K562 (cell line): ENCODE measurements at regions not wholly inside any gene's neighbourhood (a gene's known extent, or its start where the extent isn't known, plus 50 kb on each side); places are given as distances from the start of the nearest gene placed in this dataset.
A peak's percentile ranks its signal among the peaks of the same experiment; 100 is the strongest.

Experiments
- ATAC-seq: fragments of 200-7000 bp; cut with Tn5 transposase; 3 replicates; pipeline ENCODE4 v1.9.1; 2020; ENCODE audit warnings: moderate library complexity
- BruUV-seq: library from RNA; stranded (reverse); fragments of 400-500 nt; replicated peaks from 2 replicates; lab custom pipeline; 2021; lab: Mats Ljungman, UMichigan
- CTCF ChIA-PET: fragments of 300-600 bp; formaldehyde crosslinking; extraction: SDS; loops from one replicate; lab custom pipeline; 2021; ENCODE audit warnings: low intra/inter-chr PET ratio; lab: Yijun Ruan, JAX
- POLR2A ChIA-PET: fragments of 300-600, 350-650 bp; sonication (Branson Sonifier 250); formaldehyde crosslinking; extraction: SDS; loops from one replicate; lab custom pipeline; 2021; ENCODE audit warnings: antibody characterized with exemption, inconsistent platforms; lab: Yijun Ruan, JAX
- DNase-seq, 4 experiments: peaks; one replicate each; pipeline versions ENCODE4 v3.0.0 to v3.0.0-alpha.2; 2011 to 2018; ENCODE audit warnings: low spot score in 3 of 4, mixed read lengths in 3 of 4; ENCODE audit errors: extremely low read depth in 1 of 4
- FAIRE-seq: peaks from 2 replicates; lab custom pipeline; 2011; peaks lifted over from hg19 to GRCh38; lab: Jason Lieb, UNC
- H2AFZ ChIP-seq: 2 replicates; pipeline ENCODE4 v1.6.0; 2011; ENCODE audit warnings: low read depth, low read length, control low read depth, inconsistent platforms
- H3K27ac ChIP-seq: fragments of 200-600 bp; 3 replicates; pipeline ENCODE4 v1.8.0; 2011; ENCODE audit warnings: low read depth, mild to moderate bottlenecking, control low read depth, inconsistent platforms, low read length, moderate library complexity, mixed read lengths; ENCODE audit errors: extremely low read depth
- H3K27me3 ChIP-seq, 2 experiments: fragments of 300-600 bp in 1 of 2; 2 replicates in 1 of 2; 3 replicates in 1 of 2; pipeline versions ENCODE4 v1.6.0 to v1.8.0; 2011; ENCODE audit warnings: inconsistent platforms in 2 of 2, low read length in 2 of 2, mild to moderate bottlenecking in 1 of 2, mixed read lengths in 1 of 2, moderate library complexity in 1 of 2; ENCODE audit not compliant: control insufficient read depth in 2 of 2, insufficient read depth in 2 of 2
- H3K36me3 ChIP-seq: fragments of 300-600 bp; 3 replicates; pipeline ENCODE4 v1.8.0; 2011; ENCODE audit warnings: mild to moderate bottlenecking, low read length, inconsistent platforms; ENCODE audit not compliant: control insufficient read depth, insufficient read depth
- H3K4me1 ChIP-seq, 2 experiments: fragments of 200-600 bp in 1 of 2; replicated peaks in 1 of 2; 2 replicates in 1 of 2; 3 replicates in 1 of 2; pipeline versions ENCODE4 v1.5.1 to v1.8.0; 2011; ENCODE audit warnings: inconsistent platforms in 2 of 2, low read length in 2 of 2, mild to moderate bottlenecking in 1 of 2, mixed read lengths in 1 of 2, moderate library complexity in 1 of 2; ENCODE audit not compliant: control insufficient read depth in 2 of 2, insufficient read depth in 2 of 2
- H3K4me2 ChIP-seq: 2 replicates; pipeline ENCODE4 v1.6.1; 2011; ENCODE audit warnings: low read length, control low read depth, inconsistent platforms, mixed read lengths; ENCODE audit not compliant: insufficient read depth
- H3K4me3 ChIP-seq: fragments of 200-600 bp; sonication (generic), shearing (Covaris generic); 2 replicates; pipeline ENCODE4 v1.5.1; 2016; ENCODE audit warnings: control low read depth, inconsistent platforms
- H3K79me2 ChIP-seq: fragments of 200-600 bp; 3 replicates; pipeline ENCODE4 v1.8.0; 2011; ENCODE audit warnings: low read length, inconsistent platforms; ENCODE audit not compliant: control insufficient read depth, insufficient read depth
- H3K9ac ChIP-seq, 2 experiments: 2 replicates each; pipeline versions ENCODE4 v1.6.0 to v1.6.1; 2011; ENCODE audit warnings: low read depth in 2 of 2, low read length in 2 of 2, control low read depth in 1 of 2, inconsistent platforms in 1 of 2, mild to moderate bottlenecking in 1 of 2, mixed read lengths in 1 of 2; ENCODE audit not compliant: insufficient read depth in 1 of 2
- H3K9me1 ChIP-seq: one replicate; pipeline ENCODE4 v1.6.0; 2011; ENCODE audit warnings: inconsistent platforms, mild to moderate bottlenecking, low read length, moderate library complexity; ENCODE audit not compliant: control insufficient read depth, insufficient read depth
- H3K9me3 ChIP-seq: replicated peaks from 2 replicates; pipeline ENCODE4 v1.5.1; 2011; ENCODE audit warnings: low read depth, low read length, inconsistent platforms; ENCODE audit not compliant: control insufficient read depth, insufficient read depth
- H4K20me1 ChIP-seq: replicated peaks from 2 replicates; pipeline ENCODE4 v1.6.1; 2011; ENCODE audit warnings: low read length, inconsistent platforms, mixed read lengths; ENCODE audit not compliant: control insufficient read depth, insufficient read depth
- C11orf30 ChIP-seq: fragments of 450-650 bp; IDR thresholded peaks from 2 replicates; pipeline ENCODE4 v1.6.1; 2016; ENCODE audit warnings: low read depth, mild to moderate bottlenecking
- CBFB ChIP-seq: sonication (generic); formaldehyde crosslinking; IDR thresholded peaks from 2 replicates; pipeline ENCODE4 v1.4.0; 2020; ENCODE audit warnings: mild to moderate bottlenecking, missing genetic modification reagents
- HLTF ChIP-seq: fragments of 450-650 bp; IDR thresholded peaks from 2 replicates; pipeline ENCODE4 v1.6.1; 2016
- MXD1 ChIP-seq: fragments of 250-450 bp; sonication (Bioruptor Pico); IDR thresholded peaks from 2 replicates; pipeline ENCODE4 v1.8.0; 2021; ENCODE audit warnings: borderline replicate concordance, mild to moderate bottlenecking, moderate library complexity; ENCODE audit not compliant: poor library complexity, severe bottlenecking
- PKNOX1 ChIP-seq: fragments of 450-650 bp; IDR thresholded peaks from 2 replicates; pipeline ENCODE4 v1.6.1; 2016
- THAP12 ChIP-seq: fragments of 250-450 bp; sonication (Bioruptor Pico); IDR thresholded peaks from 2 replicates; pipeline ENCODE4 v1.9.0; 2021; ENCODE audit warnings: mild to moderate bottlenecking, inconsistent platforms
- THRA ChIP-seq: fragments of 450-650 bp; IDR thresholded peaks from 2 replicates; pipeline ENCODE4 v1.6.1; 2017; ENCODE audit warnings: mild to moderate bottlenecking, moderate library complexity
- TOE1 ChIP-seq, 2 experiments: fragments of 450-650 bp in 1 of 2; sonication (generic) in 1 of 2; formaldehyde crosslinking in 1 of 2; IDR thresholded peaks; 2 replicates each; pipeline versions ENCODE4 v1.7.1 to v1.8.0; 2016 to 2022; ENCODE audit warnings: borderline replicate concordance in 2 of 2, mild to moderate bottlenecking in 2 of 2, antibody characterized with exemption in 1 of 2, inconsistent platforms in 1 of 2, low read depth in 1 of 2, missing genetic modification reagents in 1 of 2, moderate library complexity in 1 of 2
- ZFP30 ChIP-seq: fragments of 250-450 bp; sonication (Bioruptor Pico); IDR thresholded peaks from 2 replicates; pipeline ENCODE4 v1.8.0; 2022; ENCODE audit warnings: moderate library complexity, mild to moderate bottlenecking, inconsistent platforms, borderline replicate concordance
- ZNF316 ChIP-seq: fragments of 450-650 bp; IDR thresholded peaks from 2 replicates; pipeline ENCODE4 v1.6.1; 2016
- ZNF584 ChIP-seq: fragments of 200-800 bp; sonication (Bioruptor generic); IDR thresholded peaks from 2 replicates; pipeline ENCODE4 v1.6.1; 2016; ENCODE audit warnings: low read depth, mild to moderate bottlenecking, missing genetic modification characterization, missing compliant biosample characterization
- WGBS: fragments of 100-300 bp; shearing (Covaris generic); methylation state at CpG from one replicate; pipeline ENCODE4 v1.1.6; 2016; ENCODE audit warnings: low coverage, mixed read lengths; ENCODE audit not compliant: insufficient coverage; ENCODE audit errors: missing lambda C conversion rate; 5-methylcytosine and 5-hydroxymethylcytosine counted together
- in situ Hi-C: fragments of 300-500 bp; cut with MboI; formaldehyde crosslinking; loops from 4 replicates; pipeline ENCODE4 v1.15.0; 2018; ENCODE audit warnings: inconsistent platforms, mixed read lengths
- intact Hi-C: fragments of 100-400 bp; cut with micrococcal nuclease; formaldehyde crosslinking; loops from 2 replicates; pipeline ENCODE4 v1.14.2; 2022

- no peak for ATAC-seq
- H3K36me3 ChIP-seq: no peaks in the 10 kb centered on the region
- H3K27me3 ChIP-seq: no peaks in the 10 kb centered on the region
- TF ChIP-seq MXD1 (CRISPR knock-in tag) (no peak), C11orf30 (peak; percentile 56), ZNF316 (peak; percentile 69)
- ChIA-PET CTCF (no interaction called here), POLR2A (no interaction called here)
- no peak overlapping the region for H2AFZ ChIP-seq
- H4K20me1 ChIP-seq: no peaks in the 10 kb centered on the region
- FAIRE-seq: no peak
- H3K9me3 ChIP-seq: no peaks in the 10 kb centered on the region
- intact Hi-C loops (no loop called here), in situ Hi-C loops (no loop called here)
- no peaks in the 10 kb centered on the region for H3K79me2 ChIP-seq
- H3K27ac ChIP-seq: no peak overlapping the region
- H3K4me3 ChIP-seq: no peak overlapping the region
- BruUV-seq: no TSS peak
- no peak for DNase-seq
- no peaks in the 10 kb centered on the region; a peak in 1 of 5 replicates for H3K4me1 ChIP-seq
- H3K9ac ChIP-seq: no peak overlapping the region
- H3K4me2 ChIP-seq: no peak overlapping the region
- 11% methylated on average over 1 of the region's 1 CpG for WGBS
- no peaks in the 10 kb centered on the region for H3K9me1 ChIP-seq
Measured at GRCh38 chr9:101877439-101877838, 139.0 kb upstream of the GRIN3A start.

GRCh38 chr9:101861472-101861871 lies 123.0 kb upstream of the GRIN3A start:
- Histone ChIP-seq H3K4me2 (no peak overlapping the region), H3K27me3 (no peaks in the 10 kb centered on the region), H3K9me1 (no peaks in the 10 kb centered on the region), H3K9ac (no peak overlapping the region), H3K79me2 (no peaks in the 10 kb centered on the region), H3K9me3 (no peaks in the 10 kb centered on the region), H4K20me1 (no peaks in the 10 kb centered on the region), H3K4me3 (no peak overlapping the region), H3K27ac (no peak overlapping the region), H2AFZ (peak overlapping the region; percentile 32; the same call in 1 of the 2 replicates), H3K4me1 (no peaks in the 10 kb centered on the region), H3K36me3 (no peaks in the 10 kb centered on the region)
- intact Hi-C loops (no loop called here), in situ Hi-C loops (no loop called here)
- no peak for ATAC-seq
- 22% methylated on average over 2 of the region's 2 CpGs for WGBS
- BruUV-seq: no TSS peak
- DNase-seq: no peak
- CTCF ChIA-PET: no interaction called here
- FAIRE-seq: no peak
- POLR2A ChIA-PET: no interaction called here
- TF ChIP-seq HLTF (no peak), TOE1 (IDR thresholded peaks at IDR 0.05; ENCODE audit: borderline replicate concordance) (no peak), TOE1 (CRISPR knock-in tag; IDR thresholded peaks at IDR 0.05; ENCODE audit: borderline replicate concordance, low read depth) (no peak), ZNF584 (CRISPR knock-in tag) (no peak), THAP12 (CRISPR knock-in tag) (no peak), CBFB (CRISPR knock-in tag) (no peak), THRA (no peak), PKNOX1 (no peak), ZFP30 (CRISPR knock-in tag) (no peak)
